Panc1 (cell line): ENCODE measurements at regions not wholly inside any gene's neighbourhood (a gene's known extent, or its start where the extent isn't known, plus 50 kb on each side); places are given as distances from the start of the nearest gene placed in this dataset.

Experiments
- POLR2AphosphoS5 ChIP-seq: IDR thresholded peaks from 2 replicates; pipeline ENCODE4 v1.6.1; 2012; ENCODE audit warnings: mild to moderate bottlenecking, low read depth, low read length, moderate library complexity
- TF ChIP-seq, protein P1 (sequence below), 2 experiments: IDR thresholded peaks; 2 replicates each; pipeline ENCODE4 v1.6.1; 2011 to 2012; ENCODE audit warnings: low read depth in 2 of 2, control low read depth in 1 of 2, low read length in 1 of 2, mild to moderate bottlenecking in 1 of 2, moderate library complexity in 1 of 2; ENCODE audit not compliant: insufficient read depth in 1 of 2

DNA sequence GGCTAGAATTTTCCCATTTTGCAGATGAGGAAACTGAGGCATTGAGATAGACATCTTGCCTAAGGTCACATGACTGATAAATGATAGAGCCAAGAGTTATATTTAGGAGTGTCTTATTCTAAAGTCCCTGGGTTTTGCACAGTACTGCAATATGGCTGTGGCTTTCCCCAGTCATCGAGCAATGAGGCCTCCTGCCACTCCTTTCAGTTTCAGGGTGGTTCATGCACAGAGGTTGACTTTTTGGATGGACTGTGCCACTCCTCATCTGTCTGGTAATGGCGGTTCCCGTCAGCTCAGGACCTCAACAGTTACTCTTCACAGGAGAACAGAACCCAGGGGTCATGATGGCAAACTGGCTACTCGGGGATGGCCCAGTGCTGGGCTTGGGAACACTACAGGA, 131.1 kb downstream of the ACKR3 start:
- no peak for TF ChIP-seq POLR2AphosphoS5
- TF ChIP-seq, protein P1, sequence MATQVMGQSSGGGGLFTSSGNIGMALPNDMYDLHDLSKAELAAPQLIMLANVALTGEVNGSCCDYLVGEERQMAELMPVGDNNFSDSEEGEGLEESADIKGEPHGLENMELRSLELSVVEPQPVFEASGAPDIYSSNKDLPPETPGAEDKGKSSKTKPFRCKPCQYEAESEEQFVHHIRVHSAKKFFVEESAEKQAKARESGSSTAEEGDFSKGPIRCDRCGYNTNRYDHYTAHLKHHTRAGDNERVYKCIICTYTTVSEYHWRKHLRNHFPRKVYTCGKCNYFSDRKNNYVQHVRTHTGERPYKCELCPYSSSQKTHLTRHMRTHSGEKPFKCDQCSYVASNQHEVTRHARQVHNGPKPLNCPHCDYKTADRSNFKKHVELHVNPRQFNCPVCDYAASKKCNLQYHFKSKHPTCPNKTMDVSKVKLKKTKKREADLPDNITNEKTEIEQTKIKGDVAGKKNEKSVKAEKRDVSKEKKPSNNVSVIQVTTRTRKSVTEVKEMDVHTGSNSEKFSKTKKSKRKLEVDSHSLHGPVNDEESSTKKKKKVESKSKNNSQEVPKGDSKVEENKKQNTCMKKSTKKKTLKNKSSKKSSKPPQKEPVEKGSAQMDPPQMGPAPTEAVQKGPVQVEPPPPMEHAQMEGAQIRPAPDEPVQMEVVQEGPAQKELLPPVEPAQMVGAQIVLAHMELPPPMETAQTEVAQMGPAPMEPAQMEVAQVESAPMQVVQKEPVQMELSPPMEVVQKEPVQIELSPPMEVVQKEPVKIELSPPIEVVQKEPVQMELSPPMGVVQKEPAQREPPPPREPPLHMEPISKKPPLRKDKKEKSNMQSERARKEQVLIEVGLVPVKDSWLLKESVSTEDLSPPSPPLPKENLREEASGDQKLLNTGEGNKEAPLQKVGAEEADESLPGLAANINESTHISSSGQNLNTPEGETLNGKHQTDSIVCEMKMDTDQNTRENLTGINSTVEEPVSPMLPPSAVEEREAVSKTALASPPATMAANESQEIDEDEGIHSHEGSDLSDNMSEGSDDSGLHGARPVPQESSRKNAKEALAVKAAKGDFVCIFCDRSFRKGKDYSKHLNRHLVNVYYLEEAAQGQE (IDR thresholded peaks at IDR 0.05; ENCODE audit: insufficient read depth in 1 of 2, low read depth in 2 of 2, low read length in 1 of 2) = no peak
